OCI-LY3 (cell line): ENCODE measurements at regions not wholly inside any gene's neighbourhood (a gene's known extent, or its start where the extent isn't known, plus 50 kb on each side); places are given as distances from the start of the nearest gene placed in this dataset.

Experiments used
- H2AFZ ChIP-seq: fragments of 200-600, 300-600 bp; shearing (Covaris generic); 2 replicates; pipeline ENCODE4 v1.6.0; 2014; ENCODE audit warnings: antibody characterized with exemption, low read depth, low read length
- H3K27ac ChIP-seq: fragments of 200-600, 300-600 bp; sonication (generic); 2 replicates; pipeline ENCODE4 v1.5.1; 2014; ENCODE audit warnings: mild to moderate bottlenecking, low read length, moderate library complexity, mixed read lengths
- H3K27me3 ChIP-seq: fragments of 200-600, 300-600 bp; sonication (generic); 2 replicates; pipeline ENCODE4 v1.6.1; 2014; ENCODE audit warnings: low read depth, low read length, mixed read lengths
- H3K36me3 ChIP-seq: fragments of 200-600, 300-600 bp; sonication (generic); replicated peaks from 2 replicates; pipeline ENCODE3; 2014; ENCODE audit warnings: low read depth, low read length, mixed read lengths
- H3K4me1 ChIP-seq: fragments of 300-600, 200-600 bp; sonication (generic); 2 replicates; pipeline ENCODE4 v1.6.1; 2014; ENCODE audit warnings: low read length, mixed read lengths
- H3K4me2 ChIP-seq: fragments of 200-600, 300-600 bp; sonication (generic); 2 replicates; pipeline ENCODE4 v1.6.1; 2014; ENCODE audit warnings: low read length, mixed read lengths
- H3K4me3 ChIP-seq: fragments of 300-600, 200-600 bp; sonication (generic); 2 replicates; pipeline ENCODE4 v1.5.1; 2014; ENCODE audit warnings: antibody characterized with exemption, mild to moderate bottlenecking, low read length, moderate library complexity
- H3K79me2 ChIP-seq: fragments of 300-600, 200-600 bp; shearing (Covaris generic); 2 replicates; pipeline ENCODE4 v1.6.1; 2014; ENCODE audit warnings: mild to moderate bottlenecking, low read length, mixed read lengths
- H3K9ac ChIP-seq: fragments of 300-600, 200-600 bp; shearing (Covaris generic); 2 replicates; pipeline ENCODE4 v1.6.0; 2014; ENCODE audit warnings: mild to moderate bottlenecking, low read length, moderate library complexity
- H3K9me3 ChIP-seq: fragments of 200-600, 300-600 bp; shearing (Covaris generic); 2 replicates; pipeline ENCODE4 v1.6.1; 2014; ENCODE audit warnings: low read length, mixed read lengths; ENCODE audit not compliant: insufficient read depth
- H4K20me1 ChIP-seq: fragments of 200-600, 300-600 bp; sonication (generic); 2 replicates; pipeline ENCODE4 v1.6.1; 2016; ENCODE audit warnings: low read length, mixed read lengths; ENCODE audit not compliant: insufficient read depth
- EZH2phosphoT487 ChIP-seq: fragments of 200-600 bp; shearing (Covaris generic); IDR thresholded peaks from 2 replicates; pipeline ENCODE4 v1.6.1; 2018; ENCODE audit warnings: antibody characterized with exemption, mixed run types, low read depth
- TF ChIP-seq, protein P1 (sequence below): fragments of 200-600, 300-600 bp; sonication (generic); IDR thresholded peaks from 2 replicates; pipeline ENCODE4 v1.5.1; 2014; ENCODE audit warnings: antibody characterized with exemption, low read length, low read depth

DNA sequence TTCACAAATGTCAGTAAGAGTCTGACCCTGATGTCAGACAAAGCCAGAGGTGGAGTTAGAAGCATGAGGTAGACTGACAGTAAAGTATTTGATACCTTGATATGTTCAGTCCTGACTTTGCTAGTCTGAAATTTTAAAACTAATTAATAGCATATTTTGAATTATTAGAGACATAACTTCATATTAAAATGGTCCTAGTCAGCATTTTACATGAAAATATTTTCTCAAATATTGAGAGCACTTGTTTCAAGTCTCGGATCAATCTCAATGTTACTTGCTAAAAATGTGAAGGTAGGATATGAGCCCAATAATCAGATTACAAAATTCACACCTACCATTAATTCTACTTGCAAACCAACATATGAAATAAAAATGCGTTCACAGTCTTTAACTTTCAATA, 58.1 kb upstream of the TTC14 start:
- H3K9ac ChIP-seq: no peak overlapping the region
- H3K4me1 ChIP-seq: no peaks in the 10 kb centered on the region
- H3K4me3 ChIP-seq: no peak overlapping the region
- H3K27me3 ChIP-seq: no peaks in the 10 kb centered on the region
- H3K4me2 ChIP-seq: no peak overlapping the region
- H4K20me1 ChIP-seq: no peaks in the 10 kb centered on the region
- H3K79me2 ChIP-seq: no peaks in the 10 kb centered on the region
- H3K9me3 ChIP-seq: no peaks in the 10 kb centered on the region
- no peaks in the 10 kb centered on the region for H3K36me3 ChIP-seq
- no peak overlapping the region for H2AFZ ChIP-seq
- no peak overlapping the region for H3K27ac ChIP-seq
- TF ChIP-seq, protein P1, sequence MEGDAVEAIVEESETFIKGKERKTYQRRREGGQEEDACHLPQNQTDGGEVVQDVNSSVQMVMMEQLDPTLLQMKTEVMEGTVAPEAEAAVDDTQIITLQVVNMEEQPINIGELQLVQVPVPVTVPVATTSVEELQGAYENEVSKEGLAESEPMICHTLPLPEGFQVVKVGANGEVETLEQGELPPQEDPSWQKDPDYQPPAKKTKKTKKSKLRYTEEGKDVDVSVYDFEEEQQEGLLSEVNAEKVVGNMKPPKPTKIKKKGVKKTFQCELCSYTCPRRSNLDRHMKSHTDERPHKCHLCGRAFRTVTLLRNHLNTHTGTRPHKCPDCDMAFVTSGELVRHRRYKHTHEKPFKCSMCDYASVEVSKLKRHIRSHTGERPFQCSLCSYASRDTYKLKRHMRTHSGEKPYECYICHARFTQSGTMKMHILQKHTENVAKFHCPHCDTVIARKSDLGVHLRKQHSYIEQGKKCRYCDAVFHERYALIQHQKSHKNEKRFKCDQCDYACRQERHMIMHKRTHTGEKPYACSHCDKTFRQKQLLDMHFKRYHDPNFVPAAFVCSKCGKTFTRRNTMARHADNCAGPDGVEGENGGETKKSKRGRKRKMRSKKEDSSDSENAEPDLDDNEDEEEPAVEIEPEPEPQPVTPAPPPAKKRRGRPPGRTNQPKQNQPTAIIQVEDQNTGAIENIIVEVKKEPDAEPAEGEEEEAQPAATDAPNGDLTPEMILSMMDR: no peak
- TF ChIP-seq EZH2phosphoT487: no peak

DNA sequence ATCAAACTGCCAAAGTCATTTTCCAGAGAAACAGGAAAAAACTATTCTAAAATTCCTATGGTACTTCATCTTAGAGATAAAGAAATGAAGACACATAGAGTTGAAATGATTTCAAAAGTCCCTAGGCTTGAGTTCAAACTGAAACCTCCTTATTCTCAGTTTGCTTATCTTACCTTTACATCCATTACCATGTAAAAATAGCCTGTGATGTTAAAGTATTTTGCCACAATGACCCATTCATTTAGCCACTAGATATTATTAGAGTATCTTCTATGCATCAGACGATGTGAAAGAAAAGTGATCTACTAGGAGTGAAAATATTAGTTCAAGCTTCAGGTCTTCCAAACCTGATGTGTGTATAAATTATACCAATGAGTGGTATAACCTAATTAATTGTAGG, 55.1 kb upstream of the TTC14 start:
- no peak overlapping the region for H2AFZ ChIP-seq
- H3K4me1 ChIP-seq: no peaks in the 10 kb centered on the region
- H3K79me2 ChIP-seq: no peaks in the 10 kb centered on the region

DNA sequence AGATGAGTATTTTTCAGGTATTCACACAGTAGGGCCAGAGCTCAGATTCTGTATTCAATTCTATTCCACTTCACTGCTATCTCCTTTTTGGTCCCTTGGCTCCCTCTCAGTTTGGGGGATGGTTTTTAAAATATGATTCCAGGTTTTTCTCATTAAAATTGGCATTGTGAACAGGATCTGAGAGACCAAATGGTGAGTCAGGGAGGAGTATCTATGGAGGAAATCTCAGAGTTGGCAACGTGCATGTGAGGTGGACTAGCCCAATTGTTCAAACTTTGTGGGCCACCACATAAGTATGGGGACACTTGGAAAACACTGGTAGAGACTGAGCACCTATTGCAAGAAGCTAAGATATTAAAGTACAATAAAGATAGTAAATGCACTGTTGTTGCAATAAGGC, 53.9 kb upstream of the TTC14 start:
- no peaks in the 10 kb centered on the region for H3K27me3 ChIP-seq
- H3K4me3 ChIP-seq: no peak overlapping the region
- no peak for TF ChIP-seq EZH2phosphoT487
- TF ChIP-seq, protein P1: no peak
- H3K27ac ChIP-seq: no peak overlapping the region
- no peaks in the 10 kb centered on the region for H3K4me1 ChIP-seq
- H3K9me3 ChIP-seq: no peaks in the 10 kb centered on the region
- H3K9ac ChIP-seq: no peak overlapping the region
- H3K4me2 ChIP-seq: no peak overlapping the region
- H3K36me3 ChIP-seq: no peaks in the 10 kb centered on the region
- no peaks in the 10 kb centered on the region for H4K20me1 ChIP-seq
- H2AFZ ChIP-seq: no peak overlapping the region
- H3K79me2 ChIP-seq: no peaks in the 10 kb centered on the region

More for the DNA sequence above, 55.1 kb upstream of the TTC14 start:
- TF ChIP-seq, protein P1: no peak
- TF ChIP-seq EZH2phosphoT487: no peak
- Histone ChIP-seq H3K36me3 (no peaks in the 10 kb centered on the region), H3K4me3 (no peak overlapping the region), H3K27me3 (no peaks in the 10 kb centered on the region), H4K20me1 (no peaks in the 10 kb centered on the region), H3K4me2 (no peak overlapping the region), H3K9me3 (no peaks in the 10 kb centered on the region), H3K27ac (no peak overlapping the region), H3K9ac (no peak overlapping the region)
